ENCODE measurements at regions not wholly inside any gene's neighbourhood (a gene's known extent, or its start where the extent isn't known, plus 50 kb on each side); places are given as distances from the start of the nearest gene placed in this dataset.

DNA sequence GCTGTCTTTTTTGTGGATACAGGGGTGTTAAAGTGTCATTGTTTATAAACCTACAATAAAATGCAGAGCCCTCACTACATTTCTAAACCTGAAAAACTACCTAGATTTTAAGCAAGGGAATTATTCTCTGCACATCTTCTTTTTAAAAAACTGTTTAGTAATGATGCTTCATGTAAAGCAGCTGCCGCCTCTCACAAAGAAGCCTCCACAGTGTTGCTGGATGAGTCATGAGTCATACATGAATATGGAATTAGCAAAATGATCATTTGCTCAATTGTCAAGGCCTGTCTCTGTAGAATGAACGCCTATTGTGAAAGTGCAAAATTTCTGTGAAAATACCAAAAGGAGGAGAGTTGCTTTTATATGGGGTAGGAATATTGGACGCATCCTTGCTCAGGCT, 259.5 kb upstream of the CHRM3 start:
- TF ChIP-seq, protein P1, sequence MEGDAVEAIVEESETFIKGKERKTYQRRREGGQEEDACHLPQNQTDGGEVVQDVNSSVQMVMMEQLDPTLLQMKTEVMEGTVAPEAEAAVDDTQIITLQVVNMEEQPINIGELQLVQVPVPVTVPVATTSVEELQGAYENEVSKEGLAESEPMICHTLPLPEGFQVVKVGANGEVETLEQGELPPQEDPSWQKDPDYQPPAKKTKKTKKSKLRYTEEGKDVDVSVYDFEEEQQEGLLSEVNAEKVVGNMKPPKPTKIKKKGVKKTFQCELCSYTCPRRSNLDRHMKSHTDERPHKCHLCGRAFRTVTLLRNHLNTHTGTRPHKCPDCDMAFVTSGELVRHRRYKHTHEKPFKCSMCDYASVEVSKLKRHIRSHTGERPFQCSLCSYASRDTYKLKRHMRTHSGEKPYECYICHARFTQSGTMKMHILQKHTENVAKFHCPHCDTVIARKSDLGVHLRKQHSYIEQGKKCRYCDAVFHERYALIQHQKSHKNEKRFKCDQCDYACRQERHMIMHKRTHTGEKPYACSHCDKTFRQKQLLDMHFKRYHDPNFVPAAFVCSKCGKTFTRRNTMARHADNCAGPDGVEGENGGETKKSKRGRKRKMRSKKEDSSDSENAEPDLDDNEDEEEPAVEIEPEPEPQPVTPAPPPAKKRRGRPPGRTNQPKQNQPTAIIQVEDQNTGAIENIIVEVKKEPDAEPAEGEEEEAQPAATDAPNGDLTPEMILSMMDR (IDR thresholded peaks at IDR 0.05; ENCODE audit: poor library complexity, severe bottlenecking): no peak
- TF ChIP-seq EP300 (conservative IDR thresholded peaks at IDR 0.05; ENCODE audit: poor library complexity, severe bottlenecking) (peak; percentile 14), POLR2AphosphoS5 (IDR thresholded peaks at IDR 0.05) (no peak), RAD21 (conservative IDR thresholded peaks at IDR 0.05) (no peak), MXI1 (conservative IDR thresholded peaks at IDR 0.05; ENCODE audit: poor library complexity, severe bottlenecking) (no peak), SMC3 (conservative IDR thresholded peaks at IDR 0.05; ENCODE audit: poor library complexity) (no peak), REST (IDR thresholded peaks at IDR 0.05; ENCODE audit: borderline replicate concordance) (no peak), TAF1 (IDR thresholded peaks at IDR 0.05; ENCODE audit: low read depth) (no peak)

Measured in neural cell (in vitro differentiated cells).